GM23338 (cell line): ENCODE measurements at regions not wholly inside any gene's neighbourhood (a gene's known extent, or its start where the extent isn't known, plus 50 kb on each side); places are given as distances from the start of the nearest gene placed in this dataset.

ENCODE experiments used
- ATAC-seq: fragments of 200-7000 bp; cut with Tn5 transposase; 3 replicates; pipeline ENCODE4 v1.9.1; 2020
- DNase-seq: peaks from one replicate; pipeline ENCODE4 v3.0.0-alpha.2; 2015; ENCODE audit warnings: low spot score
- H2AFZ ChIP-seq: fragments of 200-600 bp; sonication (generic); 2 replicates; pipeline ENCODE4 v1.8.0; 2016; ENCODE audit warnings: antibody characterized with exemption, mild to moderate bottlenecking, moderate library complexity
- H3F3A ChIP-seq: fragments of 200-600 bp; sonication (generic); replicated peaks from 2 replicates; pipeline ENCODE4 v1.8.0; 2017; ENCODE audit warnings: antibody characterized with exemption, mixed run types, low read depth
- H3K27ac ChIP-seq: fragments of 200-600 bp; sonication (generic); 2 replicates; pipeline ENCODE4 v1.6.1; 2016; ENCODE audit warnings: low read depth
- H3K27me3 ChIP-seq: fragments of 200-600 bp; sonication (generic); 2 replicates; pipeline ENCODE4 v1.8.0; 2016; ENCODE audit warnings: mild to moderate bottlenecking, mixed run types, moderate library complexity; ENCODE audit not compliant: insufficient read depth
- H3K36me3 ChIP-seq: fragments of 200-600 bp; sonication (generic); 2 replicates; pipeline ENCODE4 v1.8.0; 2016; ENCODE audit warnings: mild to moderate bottlenecking; ENCODE audit not compliant: insufficient read depth
- H3K4me1 ChIP-seq: fragments of 200-600 bp; sonication (generic); 2 replicates; pipeline ENCODE4 v1.8.0; 2016; ENCODE audit warnings: mild to moderate bottlenecking, moderate library complexity; ENCODE audit not compliant: insufficient read depth
- H3K4me2 ChIP-seq: fragments of 200-600 bp; sonication (generic); 2 replicates; pipeline ENCODE4 v1.7.1; 2017; ENCODE audit warnings: mixed run types
- H3K4me3 ChIP-seq: fragments of 200-600 bp; sonication (generic); 2 replicates; pipeline ENCODE4 v1.6.1; 2016; ENCODE audit warnings: mixed run types
- H3K79me2 ChIP-seq: fragments of 200-600 bp; sonication (generic); replicated peaks from 2 replicates; pipeline ENCODE4 v1.8.0; 2017; ENCODE audit warnings: mild to moderate bottlenecking; ENCODE audit not compliant: insufficient read depth
- H3K9me2 ChIP-seq: fragments of 200-600 bp; sonication (generic); 2 replicates; pipeline ENCODE4 v1.8.0; 2017; ENCODE audit not compliant: insufficient read depth
- H4K20me1 ChIP-seq: fragments of 200-600 bp; sonication (generic); replicated peaks from 2 replicates; pipeline ENCODE4 v1.8.0; 2017; ENCODE audit warnings: mild to moderate bottlenecking; ENCODE audit not compliant: insufficient read depth
- H3K27ac Mint-ChIP-seq: 2 replicates; pipeline ENCODE4 v1.8.0; 2020; ENCODE audit warnings: inconsistent platforms, mild to moderate bottlenecking, moderate library complexity, mixed read lengths
- H3K27me3 Mint-ChIP-seq: 3 replicates; pipeline ENCODE4 v1.8.0; 2022; ENCODE audit warnings: low read depth, mild to moderate bottlenecking, moderate library complexity, mixed read lengths, inconsistent platforms; ENCODE audit not compliant: insufficient read depth, poor library complexity
- H3K36me3 Mint-ChIP-seq: 3 replicates; pipeline ENCODE4 v1.8.0; 2021; ENCODE audit warnings: low read depth, mild to moderate bottlenecking, inconsistent platforms, moderate library complexity, mixed read lengths
- H3K4me1 Mint-ChIP-seq: 3 replicates; pipeline ENCODE4 v1.8.0; 2020; ENCODE audit warnings: mild to moderate bottlenecking, inconsistent platforms, mixed read lengths
- H3K4me3 Mint-ChIP-seq: 3 replicates; pipeline ENCODE4 v1.8.0; 2021; ENCODE audit warnings: moderate library complexity, mild to moderate bottlenecking, inconsistent platforms, mixed read lengths
- H3K9me3 Mint-ChIP-seq: 3 replicates; pipeline ENCODE4 v1.8.0; 2020; ENCODE audit warnings: moderate library complexity, mild to moderate bottlenecking, inconsistent platforms, mixed read lengths
- EZH2phosphoT487 ChIP-seq: fragments of 200-600 bp; sonication (generic); IDR thresholded peaks from one replicate; pipeline ENCODE4 v1.8.1; 2018; ENCODE audit warnings: antibody characterized with exemption; ENCODE audit not compliant: unreplicated experiment
- JUNB ChIP-seq: IDR thresholded peaks from one replicate; pipeline ENCODE4 v1.6.1; 2016; ENCODE audit warnings: antibody characterized with exemption; ENCODE audit not compliant: unreplicated experiment
- NANOG ChIP-seq: IDR thresholded peaks from 2 replicates; pipeline ENCODE4 v1.6.1; 2016; ENCODE audit warnings: antibody characterized with exemption, borderline replicate concordance
- STAT1 ChIP-seq: IDR thresholded peaks from one replicate; pipeline ENCODE4 v1.6.1; 2016; ENCODE audit warnings: antibody characterized with exemption; ENCODE audit not compliant: unreplicated experiment
- TF ChIP-seq, protein P1 (sequence below): IDR thresholded peaks from one replicate; pipeline ENCODE4 v1.6.1; 2018; ENCODE audit warnings: antibody characterized with exemption; ENCODE audit not compliant: unreplicated experiment
- TF ChIP-seq, protein P2 (sequence below): IDR thresholded peaks from 2 replicates; pipeline ENCODE4 v1.6.1; 2016; ENCODE audit warnings: antibody characterized with exemption

DNA sequence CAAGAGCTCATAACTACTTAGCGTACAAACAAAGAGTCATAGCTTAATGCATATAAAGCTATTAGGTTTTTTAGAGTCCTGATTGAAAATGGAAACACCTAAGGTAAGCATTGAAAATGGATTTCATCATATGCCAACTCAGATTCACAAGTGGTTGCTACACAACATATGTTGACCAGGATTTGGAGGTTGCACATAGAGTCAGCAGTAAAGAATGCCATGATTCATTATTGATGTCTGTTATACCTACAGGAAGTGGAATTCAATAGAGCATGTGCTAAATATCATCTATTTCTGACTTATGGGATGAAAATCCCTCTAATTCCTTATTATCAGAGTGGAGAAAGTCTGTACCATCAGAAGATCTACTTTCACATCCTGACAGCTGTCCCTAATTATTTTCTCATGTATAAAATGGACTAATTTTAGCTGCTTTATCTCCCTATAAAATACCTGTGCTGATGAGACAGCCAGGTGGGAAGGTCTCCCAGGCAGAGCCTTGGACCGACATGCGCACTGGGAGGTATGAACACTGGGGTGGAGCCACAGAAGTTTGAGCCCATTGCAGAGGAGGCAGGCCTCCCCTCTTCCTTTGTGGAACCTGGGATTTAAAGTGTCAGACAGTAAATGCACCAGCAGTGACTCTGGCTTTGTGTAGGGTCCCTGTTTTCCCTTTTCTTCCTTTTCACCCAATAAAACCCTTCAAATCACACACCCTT is 204.2 kb downstream of the AASDHPPT start (continued):
- TF ChIP-seq, protein P1, sequence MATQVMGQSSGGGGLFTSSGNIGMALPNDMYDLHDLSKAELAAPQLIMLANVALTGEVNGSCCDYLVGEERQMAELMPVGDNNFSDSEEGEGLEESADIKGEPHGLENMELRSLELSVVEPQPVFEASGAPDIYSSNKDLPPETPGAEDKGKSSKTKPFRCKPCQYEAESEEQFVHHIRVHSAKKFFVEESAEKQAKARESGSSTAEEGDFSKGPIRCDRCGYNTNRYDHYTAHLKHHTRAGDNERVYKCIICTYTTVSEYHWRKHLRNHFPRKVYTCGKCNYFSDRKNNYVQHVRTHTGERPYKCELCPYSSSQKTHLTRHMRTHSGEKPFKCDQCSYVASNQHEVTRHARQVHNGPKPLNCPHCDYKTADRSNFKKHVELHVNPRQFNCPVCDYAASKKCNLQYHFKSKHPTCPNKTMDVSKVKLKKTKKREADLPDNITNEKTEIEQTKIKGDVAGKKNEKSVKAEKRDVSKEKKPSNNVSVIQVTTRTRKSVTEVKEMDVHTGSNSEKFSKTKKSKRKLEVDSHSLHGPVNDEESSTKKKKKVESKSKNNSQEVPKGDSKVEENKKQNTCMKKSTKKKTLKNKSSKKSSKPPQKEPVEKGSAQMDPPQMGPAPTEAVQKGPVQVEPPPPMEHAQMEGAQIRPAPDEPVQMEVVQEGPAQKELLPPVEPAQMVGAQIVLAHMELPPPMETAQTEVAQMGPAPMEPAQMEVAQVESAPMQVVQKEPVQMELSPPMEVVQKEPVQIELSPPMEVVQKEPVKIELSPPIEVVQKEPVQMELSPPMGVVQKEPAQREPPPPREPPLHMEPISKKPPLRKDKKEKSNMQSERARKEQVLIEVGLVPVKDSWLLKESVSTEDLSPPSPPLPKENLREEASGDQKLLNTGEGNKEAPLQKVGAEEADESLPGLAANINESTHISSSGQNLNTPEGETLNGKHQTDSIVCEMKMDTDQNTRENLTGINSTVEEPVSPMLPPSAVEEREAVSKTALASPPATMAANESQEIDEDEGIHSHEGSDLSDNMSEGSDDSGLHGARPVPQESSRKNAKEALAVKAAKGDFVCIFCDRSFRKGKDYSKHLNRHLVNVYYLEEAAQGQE = no peak

DNA sequence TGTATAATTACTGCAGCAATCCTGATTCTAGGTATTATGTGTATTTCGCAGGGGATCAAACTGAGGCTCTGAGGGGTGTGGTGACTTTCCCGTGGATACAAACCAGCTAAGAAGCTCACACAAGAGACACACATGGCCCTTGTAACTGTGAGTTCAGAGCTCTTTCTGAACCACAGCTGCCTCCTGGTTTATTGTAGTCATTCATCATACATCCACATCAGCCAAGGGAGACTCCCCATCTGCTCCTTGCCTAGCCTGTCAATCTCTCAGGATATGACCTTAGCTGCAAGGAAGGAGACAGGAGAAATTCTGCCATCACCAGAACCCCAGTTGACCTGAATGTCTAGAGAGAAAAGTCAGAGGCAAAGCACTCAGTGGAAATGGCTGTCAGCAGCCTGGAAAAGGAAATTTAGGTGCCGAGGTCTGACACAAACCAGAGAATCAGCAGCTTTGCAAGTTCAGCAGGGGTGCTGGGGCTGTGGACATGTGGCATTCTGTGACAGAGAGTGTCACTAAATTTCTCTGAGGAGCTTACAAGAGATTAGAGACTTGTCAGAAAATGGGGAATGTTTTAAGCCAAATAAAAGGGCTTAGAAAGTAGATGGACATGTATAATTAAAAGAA is 209.5 kb downstream of the AASDHPPT start:
- Histone ChIP-seq H2AFZ (peak overlapping the region; percentile 4; the same call in 1 of the 2 replicates), H3K9me2 (peaks cover 7% of the 10 kb centered on the region), H3K27ac (no peak overlapping the region), H4K20me1 (no peaks in the 10 kb centered on the region), H3K4me3 (no peak overlapping the region), H3K4me1 (no peaks in the 10 kb centered on the region), H3K4me2 (no peak overlapping the region), H3K79me2 (no peaks in the 10 kb centered on the region), H3K27me3 (no peaks in the 10 kb centered on the region), H3K36me3 (no peaks in the 10 kb centered on the region), H3F3A (no peaks in the 10 kb centered on the region)
- H3K4me1 Mint-ChIP-seq = no peaks in the 10 kb centered on the region
- H3K4me3 Mint-ChIP-seq = no peak overlapping the region
- TF ChIP-seq, protein P1 = no peak
- TF ChIP-seq NANOG (no peak), STAT1 (no peak), EZH2phosphoT487 (no peak), JUNB (no peak)
- TF ChIP-seq, protein P2, sequence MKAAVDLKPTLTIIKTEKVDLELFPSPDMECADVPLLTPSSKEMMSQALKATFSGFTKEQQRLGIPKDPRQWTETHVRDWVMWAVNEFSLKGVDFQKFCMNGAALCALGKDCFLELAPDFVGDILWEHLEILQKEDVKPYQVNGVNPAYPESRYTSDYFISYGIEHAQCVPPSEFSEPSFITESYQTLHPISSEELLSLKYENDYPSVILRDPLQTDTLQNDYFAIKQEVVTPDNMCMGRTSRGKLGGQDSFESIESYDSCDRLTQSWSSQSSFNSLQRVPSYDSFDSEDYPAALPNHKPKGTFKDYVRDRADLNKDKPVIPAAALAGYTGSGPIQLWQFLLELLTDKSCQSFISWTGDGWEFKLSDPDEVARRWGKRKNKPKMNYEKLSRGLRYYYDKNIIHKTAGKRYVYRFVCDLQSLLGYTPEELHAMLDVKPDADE = no peak
- H3K36me3 Mint-ChIP-seq = no peaks in the 10 kb centered on the region
- ATAC-seq = no peak
- no peak overlapping the region for H3K27ac Mint-ChIP-seq
- DNase-seq = no peak
- no peaks in the 10 kb centered on the region for H3K9me3 Mint-ChIP-seq
- H3K27me3 Mint-ChIP-seq = peaks cover 3% of the 10 kb centered on the region
